Spinal cord (tissue), 9 donors: ENCODE measurements at regions not wholly inside any gene's neighbourhood (a gene's known extent, or its start where the extent isn't known, plus 50 kb on each side); places are given as distances from the start of the nearest gene placed in this dataset.
A peak's percentile ranks its signal among the peaks of the same experiment; 100 is the strongest.

Experiments
- DNase-seq, 6 donors: peaks; one replicate each; pipeline versions ENCODE4 v3.0.0 to v3.0.0-alpha.2; 2013 to 2015; ENCODE audit warnings: low spot score in 6 of 6, low read depth in 4 of 6
- H3K27ac ChIP-seq: one replicate; pipeline ENCODE4 v1.5.1; 2013; ENCODE audit warnings: low read depth, low read length, control low read depth
- H3K27me3 ChIP-seq: one replicate; pipeline ENCODE4 v1.6.1; 2013; ENCODE audit warnings: low read length; ENCODE audit not compliant: control insufficient read depth, insufficient read depth
- H3K36me3 ChIP-seq: one replicate; pipeline ENCODE4 v1.6.1; 2013; ENCODE audit warnings: low read length; ENCODE audit not compliant: control insufficient read depth, insufficient read depth
- H3K4me1 ChIP-seq: one replicate; pipeline ENCODE4 v1.6.1; 2013; ENCODE audit warnings: low read length; ENCODE audit not compliant: control insufficient read depth, insufficient read depth
- H3K4me3 ChIP-seq: one replicate; pipeline ENCODE4 v1.5.1; 2013; ENCODE audit warnings: low read depth, low read length, control low read depth
- H3K9me3 ChIP-seq: one replicate; pipeline ENCODE4 v1.6.1; 2013; ENCODE audit warnings: low read length; ENCODE audit not compliant: control insufficient read depth, insufficient read depth
- WGBS: methylation state at CpG from one replicate; pipeline ENCODE4 v1.1.5; 2013; ENCODE audit warnings: missing lambda C conversion rate; ENCODE audit not compliant: insufficient coverage; 5-methylcytosine and 5-hydroxymethylcytosine counted together
- donor health status: healthy.

DNA sequence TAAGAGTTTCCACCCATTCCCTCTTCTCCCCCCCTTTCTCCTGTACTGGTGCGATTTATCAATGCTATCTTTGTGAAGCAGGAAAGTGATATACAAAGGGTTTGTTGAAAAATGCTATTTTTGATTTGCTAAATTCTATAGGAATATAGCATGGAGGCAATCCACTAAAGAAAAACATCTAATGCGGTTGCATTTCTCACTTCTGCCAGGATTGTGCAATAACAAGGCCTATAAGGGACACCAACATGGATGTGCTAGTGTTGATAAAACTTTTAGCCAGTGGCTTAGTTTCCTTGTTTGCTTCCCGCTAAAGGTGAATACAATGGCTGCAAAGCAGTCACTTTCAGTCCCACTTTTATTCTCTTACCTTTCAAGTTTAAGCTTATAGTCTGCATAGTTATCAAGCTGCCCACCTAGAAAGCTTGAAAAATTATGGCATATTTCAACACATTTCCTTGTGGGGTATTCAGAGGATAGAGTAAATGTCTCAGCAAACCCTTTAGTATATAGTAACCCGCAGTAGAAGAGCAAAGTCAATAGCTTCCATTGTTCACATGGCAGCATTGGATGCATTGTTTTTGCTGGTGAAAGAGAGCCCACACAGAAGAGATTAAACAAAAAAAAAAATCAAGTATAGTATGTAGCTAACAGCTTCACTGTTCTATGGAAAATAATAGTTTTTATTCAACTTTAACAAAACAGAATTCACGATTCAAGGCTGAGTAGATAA is 674.6 kb upstream of the SEMA6A start:
- H3K27ac ChIP-seq: peak overlapping the region; percentile 53

DNA sequence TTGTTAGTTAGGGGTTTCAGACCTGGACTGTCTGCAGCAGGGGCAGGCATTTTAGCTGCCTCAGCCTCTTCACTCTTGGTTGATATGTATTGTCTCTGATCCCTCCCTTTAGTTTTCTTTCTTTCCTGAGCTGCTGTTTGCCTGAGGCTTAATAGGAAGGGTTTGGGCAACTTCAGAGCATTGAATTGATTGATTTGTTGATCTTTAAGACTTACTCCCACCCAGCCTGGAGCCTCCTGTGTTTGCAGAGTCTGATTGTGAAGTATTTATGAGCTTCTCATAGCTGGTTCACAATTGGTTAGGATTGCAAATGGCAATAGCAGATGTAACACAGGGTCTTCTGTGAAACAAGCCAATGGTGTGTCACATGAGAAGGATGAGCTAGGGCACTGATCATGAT is 671.8 kb upstream of the SEMA6A start:
- Histone ChIP-seq H3K4me1 (peaks cover 4% of the 10 kb centered on the region), H3K36me3 (no peaks in the 10 kb centered on the region), H3K9me3 (no peaks in the 10 kb centered on the region), H3K27me3 (no peaks in the 10 kb centered on the region), H3K4me3 (no peak overlapping the region), H3K27ac (no peak overlapping the region)
- no peak for DNase-seq

More for the DNA sequence above, 674.6 kb upstream of the SEMA6A start:
- Histone ChIP-seq H3K4me3 (no peak overlapping the region), H3K4me1 (peaks cover 4% of the 10 kb centered on the region), H3K36me3 (no peaks in the 10 kb centered on the region), H3K27me3 (no peaks in the 10 kb centered on the region), H3K9me3 (no peaks in the 10 kb centered on the region)
- DNase-seq: peak in 1 of 6 donors; percentile 21
- 100% methylated on average over 1 of the region's 5 CpGs for WGBS

DNA sequence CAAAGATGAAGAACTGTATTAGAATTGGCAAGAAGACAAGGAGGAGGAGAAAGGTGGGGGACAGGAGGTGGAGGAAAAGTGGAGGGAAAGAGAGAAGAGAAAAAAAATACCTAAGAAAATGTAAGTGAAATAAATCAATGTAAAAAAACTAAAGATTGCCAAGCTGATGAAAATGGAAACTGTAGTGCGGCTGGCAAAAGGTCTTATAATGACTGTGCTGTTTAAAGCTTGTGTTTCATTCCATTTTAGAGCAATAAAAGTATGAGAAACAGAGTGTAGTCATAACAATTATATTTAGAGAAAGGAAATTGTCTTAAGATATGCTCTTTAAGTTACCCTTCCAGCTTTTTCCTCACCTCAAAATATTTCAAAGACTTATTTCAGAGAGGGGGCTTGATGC is 670.5 kb upstream of the SEMA6A start:
- Histone ChIP-seq H3K36me3 (no peaks in the 10 kb centered on the region), H3K27ac (no peak overlapping the region), H3K4me3 (no peak overlapping the region), H3K27me3 (no peaks in the 10 kb centered on the region), H3K4me1 (peaks cover 2% of the 10 kb centered on the region), H3K9me3 (no peaks in the 10 kb centered on the region)
- no CpG with 5 or more reads among the region's 1 CpG for WGBS
- no peak for DNase-seq

DNA sequence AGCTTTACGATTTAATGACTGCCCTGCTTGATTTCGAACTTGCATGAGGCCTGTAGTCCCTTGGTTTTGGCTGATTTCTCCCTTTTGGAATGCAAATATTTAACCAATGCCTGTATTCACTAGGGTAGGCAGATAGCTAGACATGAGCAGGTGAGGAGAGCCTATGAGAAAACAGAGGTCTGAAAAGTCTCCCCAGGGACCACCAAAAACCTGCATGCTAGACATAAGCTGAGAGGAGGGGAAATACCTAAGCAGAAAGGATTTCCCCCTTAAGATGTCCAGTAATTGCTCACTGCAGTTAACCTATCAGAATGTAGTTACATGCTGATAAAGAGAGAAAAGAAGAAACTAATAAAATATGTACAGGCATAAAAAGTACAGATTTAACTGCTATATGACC is 667.4 kb upstream of the SEMA6A start:
- DNase-seq: no peak
- no peaks in the 10 kb centered on the region for H3K27me3 ChIP-seq
- H3K27ac ChIP-seq: no peak overlapping the region
- no peak overlapping the region for H3K4me3 ChIP-seq
- WGBS: no CpG with 5 or more reads among the region's 2 CpGs
- no peaks in the 10 kb centered on the region for H3K4me1 ChIP-seq
- H3K9me3 ChIP-seq: no peaks in the 10 kb centered on the region
- H3K36me3 ChIP-seq: no peaks in the 10 kb centered on the region

DNA sequence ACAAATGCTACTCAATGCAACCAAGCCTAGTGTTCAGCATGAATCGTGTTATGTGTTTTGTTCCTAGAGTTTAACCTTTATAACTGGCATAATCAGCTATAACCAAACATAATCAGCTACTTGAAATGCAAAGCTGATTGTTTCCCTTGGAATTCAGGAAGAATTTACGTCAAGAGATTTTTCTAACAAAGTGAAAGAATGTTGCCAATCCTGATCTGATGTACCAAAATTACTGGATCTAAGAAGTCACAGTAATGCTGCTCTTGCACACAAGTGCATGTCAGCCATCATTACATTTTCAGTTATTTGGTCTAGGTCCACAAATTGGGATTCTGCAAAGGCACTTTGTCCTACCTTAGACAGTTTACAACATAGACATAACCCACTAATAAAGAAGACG is 662.3 kb upstream of the SEMA6A start:
- no peaks in the 10 kb centered on the region for H3K4me1 ChIP-seq
- H3K27ac ChIP-seq: no peak overlapping the region
- H3K9me3 ChIP-seq: no peaks in the 10 kb centered on the region
- DNase-seq: no peak
- no peak overlapping the region for H3K4me3 ChIP-seq
- no peaks in the 10 kb centered on the region for H3K36me3 ChIP-seq
- H3K27me3 ChIP-seq: no peaks in the 10 kb centered on the region
- WGBS: no CpG with 5 or more reads among the region's 3 CpGs

DNA sequence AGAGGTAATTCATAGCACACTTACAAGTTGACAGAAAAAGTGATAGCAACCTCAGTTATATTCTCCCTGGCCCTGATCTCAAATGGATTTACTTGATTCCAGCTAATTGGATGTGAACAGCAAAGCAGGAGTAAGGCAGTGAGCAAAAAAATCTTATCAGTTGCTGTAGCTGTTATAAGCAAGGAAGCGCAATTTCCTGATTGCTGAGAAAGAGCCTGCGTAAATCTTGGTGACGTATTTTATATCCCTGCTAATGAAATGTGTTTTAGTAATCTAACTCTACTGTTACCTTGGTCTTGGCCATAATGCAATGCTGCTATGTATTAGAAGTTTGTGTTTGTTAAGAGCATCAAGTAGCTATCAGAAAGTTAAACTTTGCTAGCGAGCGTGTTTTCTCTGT is 661.2 kb upstream of the SEMA6A start:
- Histone ChIP-seq H3K36me3 (no peaks in the 10 kb centered on the region), H3K4me3 (no peak overlapping the region), H3K4me1 (no peaks in the 10 kb centered on the region), H3K27ac (no peak overlapping the region), H3K27me3 (no peaks in the 10 kb centered on the region), H3K9me3 (no peaks in the 10 kb centered on the region)
- DNase-seq: no peak
- 93% methylated on average over 5 of the region's 5 CpGs for WGBS

DNA sequence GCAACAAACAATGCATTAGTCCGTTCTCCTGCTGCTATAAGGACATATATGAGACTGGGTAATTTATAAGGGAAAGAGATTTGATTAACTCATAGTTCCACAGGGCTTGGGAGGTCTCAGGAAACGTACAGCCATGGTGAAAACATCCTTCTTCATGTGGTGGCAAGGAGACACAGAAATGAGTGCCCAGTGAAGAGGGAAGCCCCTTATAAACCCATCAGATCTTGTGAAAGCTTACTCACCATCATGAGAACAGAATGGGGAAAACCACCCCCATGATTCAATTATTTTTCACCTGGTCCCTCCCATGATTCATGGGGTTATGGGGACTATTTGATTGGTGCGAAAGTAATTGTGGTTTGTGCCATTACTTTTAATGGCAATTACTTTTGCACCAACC is 655.8 kb upstream of the SEMA6A start:
- no peak for DNase-seq
- H3K4me3 ChIP-seq: no peak overlapping the region
- H3K27ac ChIP-seq: no peak overlapping the region
- no peaks in the 10 kb centered on the region for H3K27me3 ChIP-seq
- no peaks in the 10 kb centered on the region for H3K4me1 ChIP-seq
- WGBS: no CpG with 5 or more reads among the region's 3 CpGs
- no peaks in the 10 kb centered on the region for H3K9me3 ChIP-seq
- no peaks in the 10 kb centered on the region for H3K36me3 ChIP-seq

DNA sequence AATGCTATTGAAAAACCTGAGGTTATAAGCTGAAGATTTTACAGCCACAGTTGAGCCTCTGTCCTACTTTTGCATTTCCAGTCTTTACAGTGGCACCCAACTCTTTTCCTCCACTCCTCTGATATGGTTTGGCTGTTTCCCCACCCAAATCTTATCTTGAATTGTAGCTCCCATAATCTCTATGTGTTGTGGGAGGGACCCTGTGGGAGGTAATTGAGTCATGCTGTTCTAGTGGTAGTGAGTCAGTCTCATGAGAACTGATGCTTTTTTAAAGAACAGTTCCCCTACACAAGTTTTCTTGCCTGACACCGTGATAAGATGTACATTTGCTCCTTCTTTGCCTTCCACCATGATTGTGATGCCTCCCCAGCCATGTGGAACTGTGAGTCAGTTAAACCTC is 646.1 kb upstream of the SEMA6A start:
- WGBS: no CpG with 5 or more reads among the region's 1 CpG
- no peak for DNase-seq
- Histone ChIP-seq H3K9me3 (no peaks in the 10 kb centered on the region), H3K4me1 (no peaks in the 10 kb centered on the region), H3K36me3 (no peaks in the 10 kb centered on the region), H3K27me3 (no peaks in the 10 kb centered on the region), H3K27ac (no peak overlapping the region), H3K4me3 (no peak overlapping the region)

DNA sequence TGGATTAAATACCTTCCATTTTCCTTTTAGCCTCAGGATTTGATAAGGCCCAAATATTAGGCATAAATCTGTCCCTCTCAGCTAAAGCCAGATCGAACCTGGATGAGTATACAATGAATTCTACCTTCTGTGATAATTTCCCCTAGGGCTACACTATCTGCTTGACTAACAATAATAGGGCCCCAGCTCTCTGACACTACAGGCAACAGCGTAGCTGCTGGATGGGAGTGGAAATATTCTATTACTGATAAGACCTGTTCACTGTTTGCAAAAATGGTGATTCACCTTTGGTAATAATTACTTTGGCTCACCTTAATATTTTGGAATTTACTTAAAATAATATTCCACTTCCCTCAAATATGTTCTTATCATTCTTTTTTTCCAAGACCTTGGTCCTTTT is 644.2 kb upstream of the SEMA6A start:
- H3K9me3 ChIP-seq: no peaks in the 10 kb centered on the region
- no peaks in the 10 kb centered on the region for H3K27me3 ChIP-seq
- no peak overlapping the region for H3K4me3 ChIP-seq
- H3K27ac ChIP-seq: no peak overlapping the region
- no CpG with 5 or more reads among the region's 2 CpGs for WGBS
- DNase-seq: no peak
- H3K4me1 ChIP-seq: no peaks in the 10 kb centered on the region
- H3K36me3 ChIP-seq: no peaks in the 10 kb centered on the region

DNA sequence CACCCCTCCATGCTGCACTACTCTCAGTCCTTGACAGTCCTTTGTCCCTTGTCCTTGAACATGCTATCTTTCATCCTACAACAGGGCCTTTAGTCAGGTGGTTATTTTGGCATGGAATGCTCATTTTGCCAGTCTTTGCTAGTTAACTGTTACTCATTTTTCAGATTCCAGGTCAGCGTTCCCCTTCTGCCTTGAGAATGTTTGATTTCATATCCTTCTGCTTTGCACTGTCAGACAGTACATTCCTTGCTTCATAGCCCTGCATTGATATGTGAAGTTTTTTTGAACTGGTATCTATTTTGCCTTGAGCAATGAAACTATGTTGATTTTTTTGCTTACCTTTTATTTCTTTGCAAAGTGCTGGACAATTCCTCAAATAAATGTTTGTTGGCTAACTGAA is 638.2 kb upstream of the SEMA6A start:
- no peaks in the 10 kb centered on the region for H3K4me1 ChIP-seq
- no peaks in the 10 kb centered on the region for H3K27me3 ChIP-seq
- no peak overlapping the region for H3K27ac ChIP-seq
- DNase-seq: no peak
- H3K4me3 ChIP-seq: no peak overlapping the region
- H3K9me3 ChIP-seq: no peaks in the 10 kb centered on the region
- no CpG with 5 or more reads among the region's 1 CpG for WGBS
- H3K36me3 ChIP-seq: no peaks in the 10 kb centered on the region
